ENCODE measurements at regions not wholly inside any gene's neighbourhood (a gene's known extent, or its start where the extent isn't known, plus 50 kb on each side); places are given as distances from the start of the nearest gene placed in this dataset.
A peak's percentile ranks its signal among the peaks of the same experiment; 100 is the strongest.

- H3K36me3 ChIP-seq (replicated peaks; ENCODE audit: control insufficient read depth, insufficient read depth, low read length): no peaks in the 10 kb centered on the region
- H3K27me3 ChIP-seq (ENCODE audit: control insufficient read depth, insufficient read depth, low read length): no peaks in the 10 kb centered on the region
- peak; percentile 15 for DNase-seq
- no peak overlapping the region for H3K4me3 ChIP-seq (ENCODE audit: insufficient read depth, low read depth, low read length)
Observed at GRCh38 chr12:13661005-13661887, 320.2 kb downstream of the GRIN2B start.

GRCh38 chr12:13654456-13654855 lies 326.9 kb downstream of the GRIN2B start:
- DNase-seq: no peak
- H3K36me3 ChIP-seq (replicated peaks; ENCODE audit: control insufficient read depth, insufficient read depth, low read length): no peaks in the 10 kb centered on the region
- no peaks in the 10 kb centered on the region for H3K27me3 ChIP-seq (ENCODE audit: control insufficient read depth, insufficient read depth, low read length)
- H3K4me3 ChIP-seq (ENCODE audit: insufficient read depth, low read depth, low read length): no peak overlapping the region

DNA sequence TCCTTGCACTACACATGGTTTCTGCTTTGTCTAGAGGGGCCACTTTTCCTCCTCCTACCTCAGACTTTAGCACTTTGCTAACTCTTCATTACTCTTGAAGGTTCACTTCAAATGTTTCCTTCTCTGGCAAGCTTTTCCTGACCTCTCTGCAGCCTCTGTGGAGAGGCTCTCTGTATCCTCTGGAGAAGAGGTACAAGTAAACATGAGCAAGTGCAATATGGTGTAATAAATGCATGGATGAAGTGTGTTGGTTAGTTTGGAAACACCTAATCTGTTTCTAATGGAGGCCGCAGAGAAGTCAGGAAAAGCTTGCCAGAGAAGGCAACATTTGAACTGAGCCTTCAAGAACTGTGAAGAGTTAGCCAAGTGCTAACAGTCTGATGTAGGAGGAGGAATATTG lies 329.3 kb downstream of the GRIN2B start:
- Histone ChIP-seq H3K4me3 (ENCODE audit: insufficient read depth, low read depth, low read length) (no peak overlapping the region), H3K27me3 (ENCODE audit: control insufficient read depth, insufficient read depth, low read length) (no peaks in the 10 kb centered on the region), H3K36me3 (replicated peaks; ENCODE audit: control insufficient read depth, insufficient read depth, low read length) (no peaks in the 10 kb centered on the region)
- no peak for DNase-seq

GRCh38 chr12:13635709-13636108 lies 345.7 kb downstream of the GRIN2B start:
- Histone ChIP-seq H3K36me3 (replicated peaks; ENCODE audit: control insufficient read depth, insufficient read depth, low read length) (no peaks in the 10 kb centered on the region), H3K27me3 (ENCODE audit: control insufficient read depth, insufficient read depth, low read length) (no peaks in the 10 kb centered on the region), H3K4me3 (ENCODE audit: insufficient read depth, low read depth, low read length) (no peak overlapping the region)
- no peak for DNase-seq

DNA sequence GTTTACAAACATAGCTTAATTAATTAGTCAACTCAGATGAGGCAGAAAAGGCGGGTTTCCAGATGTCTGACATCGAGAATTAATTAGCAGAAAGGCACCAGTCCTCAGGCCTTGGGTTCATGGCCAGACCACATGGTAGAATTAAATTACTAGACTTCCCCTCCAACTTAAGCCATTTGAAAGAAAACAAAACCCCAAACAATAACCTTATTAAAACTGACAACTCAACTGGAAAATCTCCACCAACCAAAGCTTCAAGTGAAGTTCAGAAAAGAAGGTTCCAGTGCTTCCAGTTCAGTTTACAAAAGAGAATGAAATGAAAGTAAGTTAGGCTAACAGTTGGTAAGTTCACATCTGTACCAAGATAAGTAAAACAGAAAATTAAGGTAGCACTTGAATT lies 349.5 kb downstream of the GRIN2B start:
- Histone ChIP-seq H3K36me3 (replicated peaks; ENCODE audit: control insufficient read depth, insufficient read depth, low read length) (no peaks in the 10 kb centered on the region), H3K4me3 (ENCODE audit: insufficient read depth, low read depth, low read length) (no peak overlapping the region), H3K27me3 (ENCODE audit: control insufficient read depth, insufficient read depth, low read length) (no peaks in the 10 kb centered on the region)
- DNase-seq: no peak

DNA sequence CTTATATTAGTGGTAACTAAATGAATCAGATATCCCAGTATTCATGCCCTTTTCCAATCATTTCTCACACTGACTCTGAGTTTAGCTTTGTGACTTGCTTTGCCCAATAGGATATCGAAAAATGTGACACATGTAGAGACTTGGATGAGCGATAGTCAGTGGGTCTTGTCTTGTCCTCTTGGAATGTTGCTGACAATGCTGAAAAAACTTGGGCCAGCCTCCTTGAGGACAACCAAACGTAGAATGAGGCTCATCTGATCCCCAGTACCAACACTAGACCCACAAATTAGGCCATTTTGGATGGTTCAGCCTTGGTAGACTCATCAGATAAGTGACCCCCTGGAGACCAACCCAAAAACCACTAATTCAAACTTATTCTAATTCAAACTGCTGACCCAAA lies 351.0 kb downstream of the GRIN2B start:
- no peaks in the 10 kb centered on the region for H3K36me3 ChIP-seq (replicated peaks; ENCODE audit: control insufficient read depth, insufficient read depth, low read length)
- H3K27me3 ChIP-seq (ENCODE audit: control insufficient read depth, insufficient read depth, low read length): no peaks in the 10 kb centered on the region
- DNase-seq: no peak
- H3K4me3 ChIP-seq (ENCODE audit: insufficient read depth, low read depth, low read length): no peak overlapping the region

GRCh38 chr12:13628067-13628466 lies 353.3 kb downstream of the GRIN2B start:
- no peaks in the 10 kb centered on the region for H3K27me3 ChIP-seq (ENCODE audit: control insufficient read depth, insufficient read depth, low read length)
- DNase-seq: no peak
- no peaks in the 10 kb centered on the region for H3K36me3 ChIP-seq (replicated peaks; ENCODE audit: control insufficient read depth, insufficient read depth, low read length)

DNA sequence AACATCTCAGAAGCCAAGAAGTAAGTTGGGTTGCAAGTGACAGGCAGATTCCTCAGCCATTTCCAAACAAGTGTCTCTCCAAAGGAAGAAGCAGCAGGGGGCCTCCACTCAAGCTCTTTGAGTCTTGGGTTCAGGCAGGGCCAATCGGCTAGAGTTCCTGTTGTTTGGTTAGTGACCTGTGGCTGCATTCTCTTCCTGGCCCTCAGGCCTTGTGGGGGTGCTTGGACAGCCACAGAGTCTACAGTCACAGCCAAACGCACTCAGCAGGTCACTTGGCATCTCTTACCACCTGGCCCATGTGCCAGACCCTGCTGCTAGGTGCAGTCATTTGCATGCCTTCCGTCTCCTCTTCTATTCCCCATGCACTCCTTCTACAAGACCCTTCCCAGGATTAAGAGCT lies 353.9 kb downstream of the GRIN2B start:
- DNase-seq: no peak
- Histone ChIP-seq H3K36me3 (replicated peaks; ENCODE audit: control insufficient read depth, insufficient read depth, low read length) (no peaks in the 10 kb centered on the region), H3K27me3 (ENCODE audit: control insufficient read depth, insufficient read depth, low read length) (no peaks in the 10 kb centered on the region)

More at GRCh38 chr12:13628067-13628466, 353.3 kb downstream of the GRIN2B start:
- no peak overlapping the region for H3K4me3 ChIP-seq (ENCODE audit: insufficient read depth, low read depth, low read length)

DNA sequence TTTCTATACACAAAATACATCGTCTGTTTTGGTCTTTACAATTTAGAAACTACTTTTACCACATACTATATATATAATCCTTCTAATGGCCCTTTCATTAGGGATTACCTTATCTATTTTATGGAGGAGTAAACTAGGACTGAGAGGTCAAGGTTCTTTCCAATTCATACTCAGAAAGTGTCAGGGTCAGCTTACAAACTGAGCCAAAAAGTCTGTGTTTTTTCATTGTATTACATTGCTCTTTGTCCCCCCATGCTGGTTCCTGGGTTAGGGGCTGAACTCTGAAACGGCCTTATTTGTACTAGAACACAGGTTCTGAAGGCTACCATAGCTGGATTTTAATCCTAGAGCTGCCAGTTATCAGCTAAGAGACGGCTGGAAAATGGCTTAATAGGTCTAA lies 368.1 kb downstream of the GRIN2B start:
- H3K36me3 ChIP-seq (replicated peaks; ENCODE audit: control insufficient read depth, insufficient read depth, low read length): no peaks in the 10 kb centered on the region
- DNase-seq: no peak
- H3K4me3 ChIP-seq (ENCODE audit: insufficient read depth, low read depth, low read length): no peak overlapping the region
- H3K27me3 ChIP-seq (ENCODE audit: control insufficient read depth, insufficient read depth, low read length): no peaks in the 10 kb centered on the region

More for the DNA sequence above, 353.9 kb downstream of the GRIN2B start:
- H3K4me3 ChIP-seq (ENCODE audit: insufficient read depth, low read depth, low read length): no peak overlapping the region

GRCh38 chr12:13609894-13610679 lies 371.3 kb downstream of the GRIN2B start:
- H3K4me3 ChIP-seq (ENCODE audit: insufficient read depth, low read depth, low read length): no peak overlapping the region
- DNase-seq: no peak
- no peaks in the 10 kb centered on the region for H3K36me3 ChIP-seq (replicated peaks; ENCODE audit: control insufficient read depth, insufficient read depth, low read length)
- H3K27me3 ChIP-seq (ENCODE audit: control insufficient read depth, insufficient read depth, low read length): no peaks in the 10 kb centered on the region

GRCh38 chr12:13606290-13606689 lies 375.1 kb downstream of the GRIN2B start:
- no peak overlapping the region for H3K4me3 ChIP-seq (ENCODE audit: insufficient read depth, low read depth, low read length)
- no peak for DNase-seq
- H3K27me3 ChIP-seq (ENCODE audit: control insufficient read depth, insufficient read depth, low read length): no peaks in the 10 kb centered on the region
- no peaks in the 10 kb centered on the region for H3K36me3 ChIP-seq (replicated peaks; ENCODE audit: control insufficient read depth, insufficient read depth, low read length)

DNA sequence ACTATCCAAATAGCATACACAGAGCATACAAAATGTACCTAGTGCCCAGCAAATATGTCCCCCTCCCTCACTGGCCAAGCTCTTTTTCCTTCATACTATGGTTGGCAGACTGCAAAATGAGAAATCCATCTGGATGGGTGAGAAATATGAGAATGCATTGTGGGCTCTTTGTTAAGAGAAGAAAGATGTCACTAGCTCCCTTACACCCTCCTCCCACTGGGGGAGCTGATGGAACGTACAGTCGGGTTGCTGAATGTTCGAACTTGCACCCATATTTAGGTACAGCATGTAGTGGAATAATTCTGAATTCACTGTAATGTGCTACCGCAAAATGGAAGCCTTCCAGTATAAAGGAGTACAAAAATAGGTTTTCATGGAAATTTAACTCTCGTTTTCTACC lies 377.4 kb downstream of the GRIN2B start:
- H3K36me3 ChIP-seq (replicated peaks; ENCODE audit: control insufficient read depth, insufficient read depth, low read length): no peaks in the 10 kb centered on the region
- H3K4me3 ChIP-seq (ENCODE audit: insufficient read depth, low read depth, low read length): no peak overlapping the region
- no peaks in the 10 kb centered on the region for H3K27me3 ChIP-seq (ENCODE audit: control insufficient read depth, insufficient read depth, low read length)
- DNase-seq: no peak

DNA sequence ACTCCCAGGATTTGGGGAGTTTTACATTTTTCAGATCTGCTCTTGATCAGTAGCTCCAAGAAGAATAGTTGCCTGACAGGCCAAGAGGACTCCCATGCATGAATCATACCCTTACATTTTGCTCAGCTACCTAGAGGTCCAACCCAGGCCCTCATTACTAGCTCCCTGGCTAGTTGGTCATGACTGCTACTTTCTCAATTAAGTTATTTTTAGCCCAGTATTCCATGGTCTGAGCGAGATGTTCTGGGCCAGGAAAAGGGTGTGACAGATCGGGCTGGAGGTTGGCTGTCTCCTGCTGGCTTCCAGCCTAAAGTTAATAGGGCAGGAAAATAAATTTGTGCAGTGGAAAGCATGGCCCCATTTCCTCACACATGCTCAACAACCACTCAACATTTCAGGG lies 379.2 kb downstream of the GRIN2B start:
- no peak for DNase-seq
- Histone ChIP-seq H3K27me3 (ENCODE audit: control insufficient read depth, insufficient read depth, low read length) (no peaks in the 10 kb centered on the region), H3K36me3 (replicated peaks; ENCODE audit: control insufficient read depth, insufficient read depth, low read length) (no peaks in the 10 kb centered on the region), H3K4me3 (ENCODE audit: insufficient read depth, low read depth, low read length) (no peak overlapping the region)

- no peak overlapping the region for H3K4me3 ChIP-seq (ENCODE audit: insufficient read depth, low read depth, low read length)
- H3K36me3 ChIP-seq (replicated peaks; ENCODE audit: control insufficient read depth, insufficient read depth, low read length): no peaks in the 10 kb centered on the region
- DNase-seq: no peak
- no peaks in the 10 kb centered on the region for H3K27me3 ChIP-seq (ENCODE audit: control insufficient read depth, insufficient read depth, low read length)
Observed at GRCh38 chr12:13599176-13599575, 382.2 kb downstream of the GRIN2B start.

- H3K4me3 ChIP-seq (ENCODE audit: insufficient read depth, low read depth, low read length): no peak overlapping the region
- no peak for DNase-seq
- no peaks in the 10 kb centered on the region for H3K36me3 ChIP-seq (replicated peaks; ENCODE audit: control insufficient read depth, insufficient read depth, low read length)
Observed at GRCh38 chr12:13597837-13598236, 383.6 kb downstream of the GRIN2B start.

More at GRCh38 chr12:13597837-13598236, 383.6 kb downstream of the GRIN2B start:
- H3K27me3 ChIP-seq (ENCODE audit: control insufficient read depth, insufficient read depth, low read length): no peaks in the 10 kb centered on the region
